H9 (cell line): ENCODE measurements at regions not wholly inside any gene's neighbourhood (a gene's known extent, or its start where the extent isn't known, plus 50 kb on each side); places are given as distances from the start of the nearest gene placed in this dataset.

Experiments used
- DNase-seq: peaks from one replicate; pipeline ENCODE4 v3.0.0-alpha.2; 2017
- H2AFZ ChIP-seq: one replicate; pipeline ENCODE4 v1.6.1; 2013; ENCODE audit warnings: mild to moderate bottlenecking, low read length, control low read depth, moderate library complexity
- H2AK5ac ChIP-seq: 2 replicates; pipeline ENCODE4 v1.6.1; 2013; ENCODE audit warnings: low read length, control low read depth, mixed read lengths; ENCODE audit not compliant: insufficient read length
- H2BK120ac ChIP-seq: one replicate; pipeline ENCODE4 v1.6.1; 2013; ENCODE audit warnings: low read depth, mild to moderate bottlenecking, low read length, control low read depth, inconsistent platforms; ENCODE audit not compliant: poor library complexity, severe bottlenecking
- H2BK12ac ChIP-seq: 2 replicates; pipeline ENCODE4 v1.6.1; 2013; ENCODE audit warnings: low read length, control low read depth, mixed read lengths, low read depth; ENCODE audit not compliant: insufficient read length
- H2BK15ac ChIP-seq: 2 replicates; pipeline ENCODE4 v1.6.1; 2013; ENCODE audit warnings: low read depth, low read length, control low read depth
- H2BK20ac ChIP-seq: one replicate; pipeline ENCODE4 v1.6.1; 2013; ENCODE audit warnings: low read depth, mild to moderate bottlenecking, low read length, control low read depth, inconsistent platforms; ENCODE audit not compliant: poor library complexity, severe bottlenecking
- H2BK5ac ChIP-seq: 2 replicates; pipeline ENCODE4 v1.6.1; 2013; ENCODE audit warnings: low read length, control low read depth, mixed read lengths; ENCODE audit not compliant: insufficient read length
- H3K14ac ChIP-seq: 2 replicates; pipeline ENCODE4 v1.6.1; 2013; ENCODE audit warnings: low read length, control low read depth; ENCODE audit not compliant: insufficient read depth
- H3K18ac ChIP-seq: 2 replicates; pipeline ENCODE4 v1.6.1; 2013; ENCODE audit warnings: low read depth, mild to moderate bottlenecking, mixed read lengths, low read length, control low read depth; ENCODE audit not compliant: insufficient read length
- H3K23ac ChIP-seq: 2 replicates; pipeline ENCODE4 v1.6.1; 2013; ENCODE audit warnings: low read length, control low read depth, mixed read lengths, low read depth; ENCODE audit not compliant: insufficient read length
- H3K23me2 ChIP-seq: 2 replicates; pipeline ENCODE4 v1.6.1; 2013; ENCODE audit warnings: low read depth, mild to moderate bottlenecking, mixed read lengths, low read length, control low read depth; ENCODE audit not compliant: insufficient read length, poor library complexity, severe bottlenecking
- H3K27ac ChIP-seq: 2 replicates; pipeline ENCODE4 v1.5.1; 2013; ENCODE audit warnings: low read length, control low read depth, mixed read lengths, low read depth; ENCODE audit not compliant: insufficient read length
- H3K27me3 ChIP-seq: 2 replicates; pipeline ENCODE4 v1.6.1; 2013; ENCODE audit warnings: low read length, control low read depth, inconsistent platforms; ENCODE audit not compliant: insufficient read depth
- H3K4ac ChIP-seq: 2 replicates; pipeline ENCODE4 v1.6.1; 2013; ENCODE audit warnings: low read depth, mild to moderate bottlenecking, control low read depth, inconsistent platforms, low read length, moderate library complexity
- H3K4me1 ChIP-seq: 2 replicates; pipeline ENCODE4 v1.6.1; 2013; ENCODE audit warnings: low read length, control low read depth, inconsistent platforms; ENCODE audit not compliant: insufficient read depth
- H3K4me2 ChIP-seq: 2 replicates; pipeline ENCODE4 v1.6.1; 2013; ENCODE audit warnings: low read length, control low read depth, mixed read lengths; ENCODE audit not compliant: insufficient read length, insufficient read depth
- H3K56ac ChIP-seq: 2 replicates; pipeline ENCODE4 v1.6.1; 2013; ENCODE audit warnings: low read depth, mild to moderate bottlenecking, mixed read lengths, low read length, control low read depth; ENCODE audit not compliant: insufficient read length
- H3K79me1 ChIP-seq: 2 replicates; pipeline ENCODE4 v1.6.1; 2013; ENCODE audit warnings: low read depth, mild to moderate bottlenecking, moderate library complexity, low read length, control low read depth, inconsistent platforms; ENCODE audit not compliant: insufficient read depth, poor library complexity, severe bottlenecking
- H3K79me2 ChIP-seq: 2 replicates; pipeline ENCODE4 v1.6.1; 2013; ENCODE audit warnings: low read length, control low read depth, inconsistent platforms; ENCODE audit not compliant: insufficient read depth
- H3K9ac ChIP-seq: 2 replicates; pipeline ENCODE4 v1.6.1; 2013; ENCODE audit warnings: low read length, control low read depth, mixed read lengths; ENCODE audit not compliant: insufficient read length; ENCODE audit errors: extremely low read depth
- H3K9me3 ChIP-seq: one replicate; pipeline ENCODE4 v1.6.1; 2013; ENCODE audit warnings: low read depth, low read length, inconsistent platforms; ENCODE audit not compliant: control insufficient read depth
- H3T11ph ChIP-seq: one replicate; pipeline ENCODE4 v1.6.1; 2013; ENCODE audit warnings: mild to moderate bottlenecking, low read length, control low read depth, inconsistent platforms
- H4K20me1 ChIP-seq: one replicate; pipeline ENCODE4 v1.6.1; 2013; ENCODE audit not compliant: control insufficient read depth, insufficient read length, insufficient read depth
- H4K5ac ChIP-seq: 2 replicates; pipeline ENCODE4 v1.6.1; 2013; ENCODE audit warnings: low read depth, mild to moderate bottlenecking, mixed read lengths, low read length, control low read depth; ENCODE audit not compliant: insufficient read length
- H4K8ac ChIP-seq: replicated peaks from 2 replicates; pipeline ENCODE4 v1.6.1; 2013; ENCODE audit warnings: low read length, control low read depth, mixed read lengths, low read depth; ENCODE audit not compliant: insufficient read length
- H4K91ac ChIP-seq: 2 replicates; pipeline ENCODE4 v1.6.1; 2013; ENCODE audit warnings: low read depth, mild to moderate bottlenecking, moderate library complexity, mixed read lengths, low read length, control low read depth; ENCODE audit not compliant: insufficient read length
- H3K27ac Mint-ChIP-seq, 3 experiments: 2 replicates in 2 of 3; 3 replicates in 1 of 3; pipeline ENCODE4 v1.8.0; 2020 to 2021; ENCODE audit warnings: mixed read lengths in 3 of 3, mild to moderate bottlenecking in 1 of 3, moderate library complexity in 1 of 3
- H3K27me3 Mint-ChIP-seq: 2 replicates; pipeline ENCODE4 v1.8.0; 2021; ENCODE audit warnings: low read depth, mild to moderate bottlenecking, moderate library complexity, mixed read lengths
- H3K36me3 Mint-ChIP-seq, 3 experiments: 2 replicates in 2 of 3; 3 replicates in 1 of 3; pipeline ENCODE4 v1.8.0; 2020 to 2021; ENCODE audit warnings: low read depth in 3 of 3, mixed read lengths in 3 of 3; ENCODE audit not compliant: insufficient read depth in 1 of 3
- H3K4me1 Mint-ChIP-seq, 2 experiments: 2 replicates each; pipeline ENCODE4 v1.8.0; 2020; ENCODE audit warnings: mixed read lengths in 2 of 2
- H3K4me3 Mint-ChIP-seq, 2 experiments: 2 replicates in 1 of 2; 3 replicates in 1 of 2; pipeline ENCODE4 v1.8.0; 2020 to 2021; ENCODE audit warnings: mild to moderate bottlenecking in 2 of 2, mixed read lengths in 2 of 2, moderate library complexity in 1 of 2
- H3K9me3 Mint-ChIP-seq, 2 experiments: 2 replicates in 1 of 2; 3 replicates in 1 of 2; pipeline ENCODE4 v1.8.0; 2020; ENCODE audit warnings: mild to moderate bottlenecking in 2 of 2, mixed read lengths in 2 of 2, moderate library complexity in 1 of 2
- CTCF ChIP-seq: fragments of 200-600 bp; sonication (generic); conservative IDR thresholded peaks from 3 replicates; pipeline ENCODE4 v1.8.0; 2021; ENCODE audit warnings: antibody characterized with exemption, mild to moderate bottlenecking
- WGBS: extraction: QIAGEN DNeasy Blood & Tissue Kit; methylation state at CpG from one replicate; pipeline ENCODE4 v1.1.7; 2013; ENCODE audit warnings: missing lambda C conversion rate, low lambda C conversion rate, mixed read lengths; ENCODE audit not compliant: insufficient read length; ENCODE audit errors: extremely low coverage; 5-methylcytosine and 5-hydroxymethylcytosine counted together

- Histone ChIP-seq H3K9ac (no peak overlapping the region), H3K56ac (no peak overlapping the region), H3K79me2 (no peaks in the 10 kb centered on the region), H2AFZ (no peak overlapping the region), H3K4me2 (no peak overlapping the region), H3K23me2 (no peaks in the 10 kb centered on the region), H3K27ac (no peak overlapping the region), H3K14ac (no peak overlapping the region), H3K9me3 (no peaks in the 10 kb centered on the region), H3K4ac (no peak overlapping the region), H4K20me1 (no peaks in the 10 kb centered on the region), H4K8ac (no peak overlapping the region), H3K23ac (no peak overlapping the region), H2BK12ac (no peak overlapping the region), H2BK20ac (no peak overlapping the region), H3K27me3 (no peaks in the 10 kb centered on the region), H3K79me1 (no peaks in the 10 kb centered on the region), H3T11ph (no peak overlapping the region), H4K5ac (no peak overlapping the region), H2BK15ac (no peak overlapping the region), H3K18ac (no peak overlapping the region), H4K91ac (no peak overlapping the region), H2BK5ac (no peak overlapping the region), H2AK5ac (no peak overlapping the region), H3K4me1 (no peaks in the 10 kb centered on the region; the same call in 1 of the 2 replicates), H2BK120ac (no peak overlapping the region)
- WGBS: no CpG with 5 or more reads among the region's 1 CpG
- Mint-ChIP-seq H3K36me3 (peaks cover 0 to 14% (median 1%) of the 10 kb centered on the region in 3 experiments; a peak in 3 of 7 replicates), H3K27me3 (no peaks in the 10 kb centered on the region), H3K4me3 (no peak overlapping the region), H3K4me1 (peaks cover 11 to 21% of the 10 kb centered on the region in 2 experiments), H3K9me3 (peaks cover 6 to 10% of the 10 kb centered on the region in 2 experiments; a peak in 4 of 5 replicates), H3K27ac (no peak overlapping the region)
- no peak for DNase-seq
- no peak for TF ChIP-seq CTCF
Observed at GRCh38 chr1:69148731-69149130, 419.0 kb upstream of the LRRC7 start.
